ENCODE measurements at regions not wholly inside any gene's neighbourhood (a gene's known extent, or its start where the extent isn't known, plus 50 kb on each side); places are given as distances from the start of the nearest gene placed in this dataset.

DNA sequence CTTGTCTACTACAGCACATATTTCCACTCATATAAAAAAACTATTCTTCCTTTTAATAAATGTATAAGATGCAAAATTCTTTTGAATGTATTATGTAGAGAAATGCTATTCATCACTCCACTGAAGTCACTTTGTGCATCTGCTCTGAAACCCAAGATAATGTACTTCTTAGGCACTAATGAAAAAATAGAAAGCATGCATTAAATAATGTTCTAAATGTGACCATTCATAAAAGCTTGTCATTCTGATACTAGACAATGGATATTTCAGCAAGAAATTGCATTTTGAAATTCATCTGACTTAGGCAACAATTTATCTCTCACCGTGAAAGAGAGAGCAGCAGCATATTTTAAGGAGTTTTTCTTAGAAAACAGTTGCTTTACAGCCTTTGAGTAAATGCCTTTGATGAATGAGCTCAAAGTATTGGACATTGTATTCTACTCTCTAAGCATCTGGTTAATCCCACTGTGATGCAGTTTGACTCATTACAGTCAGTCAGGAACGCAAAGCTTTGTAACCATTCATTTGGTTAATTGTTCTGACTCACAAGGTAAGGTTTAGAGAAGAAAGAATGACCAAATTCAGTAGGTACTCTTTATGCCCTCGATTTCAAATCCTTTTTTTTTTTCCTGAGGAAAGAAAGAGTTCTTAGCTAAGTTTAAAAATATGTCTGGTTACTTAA is 2233.8 kb upstream of the C9orf72 start:
- intact Hi-C loops (cut with DNase I), result no loop called here

DNA sequence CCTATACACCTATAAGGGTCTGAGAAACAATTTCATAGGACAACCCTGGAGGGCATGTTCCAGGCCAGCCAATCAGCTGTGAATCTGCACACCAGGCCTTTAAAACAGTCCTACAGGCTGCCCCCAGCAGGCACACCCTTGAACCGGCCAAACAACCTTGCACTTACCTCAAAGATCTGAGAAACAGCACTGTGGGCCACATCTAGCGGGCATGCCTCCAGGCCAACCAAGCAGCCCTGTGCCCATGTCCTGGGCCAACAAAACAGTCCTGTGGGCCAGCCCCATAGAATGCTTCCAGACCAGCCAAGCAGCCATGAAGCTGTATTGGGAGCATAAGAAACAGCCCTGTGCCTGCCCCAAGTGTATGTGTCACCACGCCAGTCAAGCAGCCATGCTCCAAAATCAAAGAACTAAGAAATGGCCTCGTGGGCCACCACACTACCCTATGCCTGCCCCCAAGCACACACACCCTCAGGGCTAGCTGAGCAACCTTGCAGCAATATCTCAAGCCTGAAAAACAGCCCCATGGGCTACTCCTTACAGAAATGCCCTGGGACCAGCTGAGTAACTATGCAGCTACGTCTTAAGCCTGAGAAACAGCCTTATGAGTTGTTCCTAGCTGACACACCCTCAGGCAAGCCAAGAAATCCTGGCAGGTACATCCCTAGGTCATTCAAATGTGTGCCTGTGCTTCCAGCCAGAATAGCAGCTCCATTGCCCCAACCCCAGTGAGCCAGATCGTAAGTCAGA is 2243.8 kb upstream of the C9orf72 start:
- DNase-seq, result no peak
- Histone ChIP-seq H3K36me3 (no peaks in the 10 kb centered on the region), H3K27ac (no peak overlapping the region), H3K4me1 (ENCODE audit: insufficient read depth) (no peaks in the 10 kb centered on the region), H3K4me3 (no peak overlapping the region), H3K27me3 (no peaks in the 10 kb centered on the region), H3K9me3 (no peaks in the 10 kb centered on the region)
- 86 to 92% (median 87%) methylated on average over 6 of the region's 6 CpGs for WGBS, 3 donors
- TF ChIP-seq EP300 (IDR thresholded peaks at IDR 0.05) (no peak), POLR2A (IDR thresholded peaks at IDR 0.05) (no peak)
- TF ChIP-seq, protein P1, sequence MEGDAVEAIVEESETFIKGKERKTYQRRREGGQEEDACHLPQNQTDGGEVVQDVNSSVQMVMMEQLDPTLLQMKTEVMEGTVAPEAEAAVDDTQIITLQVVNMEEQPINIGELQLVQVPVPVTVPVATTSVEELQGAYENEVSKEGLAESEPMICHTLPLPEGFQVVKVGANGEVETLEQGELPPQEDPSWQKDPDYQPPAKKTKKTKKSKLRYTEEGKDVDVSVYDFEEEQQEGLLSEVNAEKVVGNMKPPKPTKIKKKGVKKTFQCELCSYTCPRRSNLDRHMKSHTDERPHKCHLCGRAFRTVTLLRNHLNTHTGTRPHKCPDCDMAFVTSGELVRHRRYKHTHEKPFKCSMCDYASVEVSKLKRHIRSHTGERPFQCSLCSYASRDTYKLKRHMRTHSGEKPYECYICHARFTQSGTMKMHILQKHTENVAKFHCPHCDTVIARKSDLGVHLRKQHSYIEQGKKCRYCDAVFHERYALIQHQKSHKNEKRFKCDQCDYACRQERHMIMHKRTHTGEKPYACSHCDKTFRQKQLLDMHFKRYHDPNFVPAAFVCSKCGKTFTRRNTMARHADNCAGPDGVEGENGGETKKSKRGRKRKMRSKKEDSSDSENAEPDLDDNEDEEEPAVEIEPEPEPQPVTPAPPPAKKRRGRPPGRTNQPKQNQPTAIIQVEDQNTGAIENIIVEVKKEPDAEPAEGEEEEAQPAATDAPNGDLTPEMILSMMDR (IDR thresholded peaks at IDR 0.05), result no peak
- intact Hi-C loops (cut with DNase I), result no loop called here

More for the DNA sequence above, 2233.8 kb upstream of the C9orf72 start:
- Histone ChIP-seq H3K27me3 (no peaks in the 10 kb centered on the region), H3K4me3 (no peak overlapping the region), H3K36me3 (no peaks in the 10 kb centered on the region), H3K9me3 (no peaks in the 10 kb centered on the region), H3K27ac (no peak overlapping the region), H3K4me1 (ENCODE audit: insufficient read depth) (no peaks in the 10 kb centered on the region)
- TF ChIP-seq, protein P1 (IDR thresholded peaks at IDR 0.05), result no peak
- TF ChIP-seq POLR2A (IDR thresholded peaks at IDR 0.05) (no peak), EP300 (IDR thresholded peaks at IDR 0.05) (no peak)
- no peak for DNase-seq
- 45 to 51% (median 47%) methylated on average over 3 of the region's 3 CpGs for WGBS, 3 donors

DNA sequence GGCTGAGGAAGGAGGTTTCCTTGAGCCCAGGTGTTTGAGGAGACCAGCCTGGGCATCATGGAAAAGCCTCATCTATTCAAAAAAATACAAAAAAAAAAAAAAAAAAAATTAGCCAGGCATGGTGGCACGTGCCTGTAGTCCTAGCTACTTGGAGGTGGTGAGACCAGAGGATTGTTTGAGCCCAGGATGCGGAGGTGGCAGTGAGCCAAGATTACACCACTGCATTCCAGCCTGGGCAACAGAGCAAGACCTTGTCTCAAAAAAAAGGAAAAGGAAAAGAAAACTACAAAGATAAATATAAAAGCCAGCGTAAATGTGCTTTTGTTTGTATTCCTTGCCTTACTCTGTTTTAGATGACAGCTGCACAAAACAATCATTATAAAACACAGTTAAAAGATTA is 2249.2 kb upstream of the C9orf72 start:
- Histone ChIP-seq H3K36me3 (no peaks in the 10 kb centered on the region), H3K4me1 (ENCODE audit: insufficient read depth) (no peaks in the 10 kb centered on the region), H3K4me3 (no peak overlapping the region), H3K9me3 (no peaks in the 10 kb centered on the region), H3K27ac (no peak overlapping the region), H3K27me3 (no peaks in the 10 kb centered on the region)
- DNase-seq, result no peak
- WGBS, 3 donors, result 27 to 50% (median 30%) methylated on average over 3 of the region's 3 CpGs
- intact Hi-C loops (cut with DNase I), result no loop called here
- TF ChIP-seq, protein P1 (IDR thresholded peaks at IDR 0.05), result no peak
- no peak for TF ChIP-seq POLR2A (IDR thresholded peaks at IDR 0.05)
- no peak for TF ChIP-seq EP300 (IDR thresholded peaks at IDR 0.05)

DNA sequence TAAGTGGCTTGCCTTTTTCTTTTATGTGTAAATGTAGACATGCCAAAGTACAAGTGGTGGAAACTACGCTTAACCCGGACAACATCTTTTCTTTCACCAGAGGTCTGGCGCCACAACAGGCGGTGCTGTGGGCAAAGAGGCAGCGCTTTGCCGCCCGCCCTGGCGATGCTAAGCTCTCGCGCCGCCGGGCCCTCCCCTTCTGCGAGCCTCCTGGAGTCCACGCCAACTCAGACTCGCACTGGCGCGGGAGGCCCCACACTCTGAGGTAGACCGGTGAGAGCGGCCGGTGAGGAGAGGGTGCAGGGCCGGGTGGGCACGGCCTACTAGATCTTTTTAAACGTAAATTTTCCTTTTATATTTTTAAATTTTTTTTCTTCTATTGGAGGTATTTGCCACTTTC is 2253.1 kb upstream of the C9orf72 start:
- intact Hi-C loops (cut with DNase I), result no loop called here
- Histone ChIP-seq H3K27me3 (no peaks in the 10 kb centered on the region), H3K4me1 (ENCODE audit: insufficient read depth) (no peaks in the 10 kb centered on the region), H3K36me3 (no peaks in the 10 kb centered on the region), H3K9me3 (no peaks in the 10 kb centered on the region), H3K27ac (no peak overlapping the region), H3K4me3 (no peak overlapping the region)
- WGBS, 3 donors, result 96 to 98% (median 97%) methylated on average over 23 of the region's 23 CpGs
- DNase-seq, result no peak
- TF ChIP-seq, protein P1 (IDR thresholded peaks at IDR 0.05), result no peak
- TF ChIP-seq EP300 (IDR thresholded peaks at IDR 0.05) (no peak), POLR2A (IDR thresholded peaks at IDR 0.05) (no peak)

Measured in ovary (tissue), 7 donors.